AG20443 (cell line): ENCODE measurements at regions not wholly inside any gene's neighbourhood (a gene's known extent, or its start where the extent isn't known, plus 50 kb on each side); places are given as distances from the start of the nearest gene placed in this dataset.
"Not testable (repeated sequence)": the region's sequence is repeated elsewhere in the genome, so short reads cannot be mapped to it uniquely, and the experiment has no call there.

Experiments used
- DNase-seq: peaks from one replicate; pipeline ENCODE4 v3.0.0; 2012; ENCODE audit warnings: low spot score, mixed read lengths

- no peak for DNase-seq
These were observed 133.7 kb downstream of the ATL2 start for GRCh38 chr2:38243186-38243880.

GRCh38 chr2:38239452-38239851 lies 137.6 kb downstream of the ATL2 start:
- DNase-seq, result peak; percentile 16

DNA sequence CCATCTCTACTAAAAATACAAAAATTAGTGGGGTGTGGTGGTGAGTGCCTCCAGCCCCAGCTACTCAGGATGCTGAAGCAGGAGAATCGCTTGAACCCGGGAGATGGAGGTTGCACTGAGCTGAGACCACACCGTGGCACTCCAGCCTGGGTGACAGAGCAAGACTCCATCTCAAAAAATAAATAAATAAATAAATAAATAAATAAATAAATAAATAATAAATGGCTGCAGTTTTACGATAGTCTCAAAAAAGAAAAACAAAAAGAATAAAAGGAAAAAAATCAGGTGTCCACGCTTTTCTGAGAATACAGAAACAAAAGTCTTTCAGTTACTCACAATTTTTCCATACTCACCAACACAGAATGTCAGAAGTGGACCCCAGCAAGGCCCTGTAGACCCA lies 138.4 kb downstream of the ATL2 start:
- not testable (repeated sequence) for DNase-seq

- DNase-seq, result no peak
These were observed 139.8 kb downstream of the ATL2 start for GRCh38 chr2:38237311-38237710.

- DNase-seq, result peak; percentile 86
These were observed 143.7 kb downstream of the ATL2 start for GRCh38 chr2:38233231-38233983.

DNA sequence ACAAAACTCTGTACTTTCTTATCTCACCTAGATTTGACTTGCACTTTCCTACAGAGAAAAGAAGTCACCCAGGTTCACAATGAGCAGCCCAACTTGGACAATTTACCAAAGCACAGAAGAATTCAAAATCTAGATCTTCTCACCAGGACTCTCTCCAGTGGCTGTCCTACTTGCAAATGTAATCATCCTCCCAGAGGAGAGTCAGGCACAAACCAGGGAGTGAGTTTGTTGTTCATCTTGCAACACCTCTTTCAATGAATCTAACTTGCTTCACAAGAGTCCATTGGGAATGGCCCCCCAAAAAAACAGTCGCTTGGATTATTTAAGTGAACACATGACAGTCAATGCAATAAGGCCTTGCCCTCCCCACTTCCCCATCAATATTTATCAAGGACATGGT lies 144.6 kb downstream of the ATL2 start:
- DNase-seq, result no peak

GRCh38 chr2:38230756-38231155 lies 146.3 kb downstream of the ATL2 start:
- no peak for DNase-seq

- DNase-seq, result no peak
These were observed 148.3 kb downstream of the ATL2 start for GRCh38 chr2:38228753-38229152.

- DNase-seq, result no peak
These were observed 149.0 kb upstream of the CYP1B1 start for GRCh38 chr2:38224821-38225437.

GRCh38 chr2:38224181-38224580 lies 148.2 kb upstream of the CYP1B1 start:
- no peak for DNase-seq

- no peak for DNase-seq
These were observed 147.3 kb upstream of the CYP1B1 start for GRCh38 chr2:38223256-38223655.

DNA sequence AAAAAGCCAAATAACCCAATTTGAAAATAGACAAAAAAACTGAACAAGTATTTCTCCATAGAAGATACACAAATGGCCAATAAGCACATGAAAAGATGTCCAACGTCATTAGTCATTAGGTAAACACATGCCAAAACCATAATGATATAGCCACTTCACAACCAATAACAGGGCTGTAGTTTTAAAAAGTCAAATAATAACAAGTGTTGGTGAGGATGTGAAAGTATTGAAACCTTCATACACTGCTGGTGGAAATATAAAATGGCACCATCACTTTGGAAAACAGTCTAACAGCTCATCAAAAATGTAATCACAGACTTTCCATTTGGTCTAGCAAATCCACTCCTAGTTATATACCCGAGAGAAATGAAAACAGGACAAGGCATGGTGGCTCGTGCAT lies 144.2 kb upstream of the CYP1B1 start:
- DNase-seq, result no peak

DNA sequence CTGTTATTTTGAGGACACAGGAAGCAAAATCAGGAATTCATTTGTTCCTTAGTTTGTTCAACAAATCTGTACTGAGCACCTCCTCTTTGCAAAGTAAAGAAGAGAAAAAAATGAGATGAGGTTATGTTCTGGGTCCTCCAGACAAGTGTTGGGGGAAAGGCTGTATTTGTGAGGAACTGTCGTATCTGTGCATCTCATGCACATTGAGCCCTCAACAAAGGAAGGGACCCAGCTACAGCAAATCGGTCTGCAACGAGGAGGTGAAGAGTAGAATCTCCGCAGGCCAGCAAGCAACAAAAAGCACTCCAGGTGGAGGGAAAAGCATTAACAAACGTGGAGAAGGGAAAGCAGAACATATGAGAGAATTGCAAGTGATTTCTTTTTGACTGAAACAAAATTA lies 143.0 kb upstream of the CYP1B1 start:
- DNase-seq, result no peak

GRCh38 chr2:38218591-38218991 lies 142.6 kb upstream of the CYP1B1 start:
- no peak for DNase-seq

DNA sequence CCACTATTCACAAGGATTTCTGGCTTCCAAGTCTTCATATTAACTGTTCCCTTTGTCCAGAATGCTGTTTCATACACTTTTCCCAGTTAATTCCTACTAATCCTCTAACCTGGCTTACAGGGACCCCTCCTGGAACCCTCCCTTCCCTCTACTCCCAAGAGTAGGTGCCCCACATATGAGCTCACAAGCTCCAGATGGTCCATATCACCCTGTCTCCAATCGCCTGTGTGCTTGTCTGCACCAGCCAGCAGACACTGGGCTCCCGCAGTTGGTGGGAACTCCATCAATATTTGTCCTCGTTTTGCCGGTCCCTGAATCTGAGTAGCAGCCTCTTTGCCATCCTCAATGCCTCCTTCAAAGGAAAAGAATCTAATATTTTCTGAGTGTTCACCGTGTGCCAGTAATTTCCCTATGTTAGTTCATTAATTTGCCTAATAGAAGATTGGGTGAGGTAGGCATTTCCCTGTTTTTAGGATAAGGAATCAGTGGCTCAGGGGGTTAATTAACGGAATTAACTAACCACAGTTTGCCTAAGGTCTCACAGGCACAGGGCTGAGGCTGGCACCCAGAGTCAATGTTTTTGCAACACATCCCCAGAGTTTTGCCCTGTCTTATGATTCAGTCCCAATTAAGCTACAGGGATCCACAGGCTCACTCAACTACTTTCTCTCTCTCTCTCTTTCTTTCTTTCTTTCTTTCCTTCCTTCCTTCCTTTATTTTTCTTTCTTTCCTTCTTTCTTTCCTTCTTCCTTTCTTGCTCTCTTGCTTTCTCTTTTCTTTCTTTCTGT lies 141.6 kb upstream of the CYP1B1 start:
- DNase-seq, result no peak

GRCh38 chr2:38216886-38217285 lies 140.9 kb upstream of the CYP1B1 start:
- DNase-seq, result no peak

DNA sequence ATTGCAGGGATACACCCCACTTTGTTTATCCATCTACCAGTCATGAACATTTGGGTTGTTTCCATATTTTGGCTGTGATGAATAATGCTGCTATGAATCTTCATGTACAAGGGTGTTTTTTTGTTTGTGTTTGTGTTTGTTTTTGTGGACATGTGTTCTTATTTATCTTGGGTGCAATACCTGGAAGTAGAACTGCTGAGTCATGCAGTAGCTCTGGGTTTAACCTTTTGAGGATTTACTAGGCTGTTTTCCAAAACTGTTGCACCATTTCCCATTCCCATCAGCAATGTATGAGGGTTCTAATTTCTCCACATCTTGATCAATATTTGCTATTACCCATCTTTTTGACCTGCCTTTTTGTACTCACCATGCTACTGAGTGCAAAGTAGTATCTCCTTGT lies 140.0 kb upstream of the CYP1B1 start:
- DNase-seq, result no peak

DNA sequence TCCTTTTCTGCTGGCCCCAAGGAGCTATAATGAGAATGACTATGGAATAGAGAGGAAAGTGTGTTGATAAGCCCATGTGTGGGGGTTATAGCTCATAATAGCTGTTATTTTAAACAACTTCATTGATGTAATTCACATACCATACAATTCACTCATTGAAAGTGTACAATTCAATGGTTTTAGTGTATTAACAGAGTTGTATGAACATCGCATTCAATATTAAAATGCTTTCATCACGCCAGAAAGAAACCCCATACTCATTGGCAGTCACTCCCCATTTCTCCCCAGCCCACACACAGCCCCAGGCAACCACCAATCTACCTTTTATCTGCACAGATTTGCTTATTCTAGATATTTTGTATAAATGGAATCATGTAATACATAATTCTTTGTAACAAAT lies 139.6 kb upstream of the CYP1B1 start:
- no peak for DNase-seq

DNA sequence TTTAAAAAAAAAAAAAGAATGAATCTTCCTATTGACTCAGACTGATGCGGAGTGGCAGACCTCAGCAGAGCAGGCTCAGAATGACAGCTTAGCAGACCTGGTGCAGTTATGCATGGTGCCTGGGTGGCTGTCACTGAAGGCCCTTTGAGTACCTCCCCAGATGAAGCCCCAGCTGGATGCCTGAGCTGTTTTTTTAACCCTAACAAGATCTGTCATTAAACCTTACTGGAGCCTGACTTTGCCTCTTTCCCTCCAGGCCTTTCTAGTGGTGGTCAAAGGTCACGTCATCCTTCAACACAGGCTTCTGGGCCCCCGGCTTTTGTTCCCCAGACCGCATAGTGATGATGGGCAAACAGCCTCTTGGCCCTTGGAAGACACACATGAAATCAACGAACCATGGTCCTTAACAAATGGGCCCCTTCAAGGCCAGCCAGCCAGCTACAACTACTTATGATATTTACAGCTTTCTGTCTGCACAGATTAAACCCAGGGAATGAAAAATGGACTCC lies 138.3 kb upstream of the CYP1B1 start:
- no peak for DNase-seq

DNA sequence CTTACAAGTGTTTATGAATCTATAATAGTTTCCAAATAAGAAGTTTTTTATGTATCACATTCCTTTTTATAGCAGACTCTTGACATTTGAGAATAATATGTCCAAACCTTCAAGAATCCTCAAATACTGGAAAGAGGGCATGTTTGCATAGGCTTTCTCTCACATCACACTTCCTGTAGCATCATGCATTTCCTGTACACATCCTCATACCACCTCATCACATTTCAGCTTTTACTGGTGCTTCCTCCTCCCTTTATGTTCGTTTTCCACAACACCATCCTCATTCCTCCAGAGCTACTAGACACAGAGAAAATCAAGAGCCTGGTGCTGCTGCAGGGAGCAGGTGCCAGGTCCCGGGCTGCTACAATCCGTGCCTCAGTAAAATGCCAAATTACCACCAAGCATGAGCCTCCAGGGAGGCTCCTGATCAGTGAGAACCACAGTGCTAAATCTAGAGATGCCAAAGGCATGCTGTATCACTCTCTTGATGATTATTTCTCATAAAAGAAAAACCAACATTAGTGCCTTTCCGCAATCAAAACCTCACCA lies 137.7 kb upstream of the CYP1B1 start:
- no peak for DNase-seq

DNA sequence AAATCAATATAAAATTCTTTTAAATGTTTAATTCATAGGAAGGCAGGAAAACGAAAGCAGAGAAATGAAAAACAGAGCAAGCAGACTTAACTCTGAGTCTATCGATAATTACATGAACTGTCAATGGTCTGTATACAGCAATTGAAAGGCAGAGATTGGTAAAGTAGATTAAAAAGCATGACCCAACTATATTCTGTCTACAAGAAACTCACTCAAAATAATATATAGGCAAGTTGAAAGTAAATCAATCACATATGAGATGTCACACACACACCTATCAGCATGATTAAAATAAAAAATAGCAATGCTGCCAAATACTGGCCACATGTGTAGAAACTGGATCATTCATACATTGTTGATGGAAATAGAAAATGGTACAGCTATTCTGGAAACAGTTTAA lies 136.4 kb upstream of the CYP1B1 start:
- DNase-seq, result no peak

GRCh38 chr2:38207168-38207567 lies 131.2 kb upstream of the CYP1B1 start:
- no peak for DNase-seq
